ENCODE measurements at regions not wholly inside any gene's neighbourhood (a gene's known extent, or its start where the extent isn't known, plus 50 kb on each side); places are given as distances from the start of the nearest gene placed in this dataset.

DNA sequence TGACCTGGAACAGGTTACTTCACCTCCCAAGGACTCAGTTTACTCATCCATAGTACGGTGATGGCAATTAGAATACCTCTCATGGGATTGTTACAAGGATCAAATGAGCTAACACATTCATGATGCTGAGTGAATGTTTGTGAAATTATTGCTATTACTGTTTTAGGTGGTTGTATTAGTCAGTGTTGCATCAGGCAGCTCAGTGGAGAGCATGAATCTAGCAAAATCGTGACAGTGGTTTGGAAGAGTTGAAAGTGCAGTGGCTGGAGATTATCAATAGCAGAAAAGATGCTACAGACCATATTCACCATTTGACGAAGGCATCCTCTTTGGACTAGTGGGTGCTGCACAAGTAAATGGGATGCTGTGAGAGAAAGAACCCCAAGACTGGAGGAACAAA is 50.4 kb upstream of the CTNNBL1 start:
- no peak overlapping the region for H3K4me3 ChIP-seq (ENCODE audit: low read length)
- DNase-seq (ENCODE audit: low read depth) = peak; percentile 17
- TF ChIP-seq, protein P1, sequence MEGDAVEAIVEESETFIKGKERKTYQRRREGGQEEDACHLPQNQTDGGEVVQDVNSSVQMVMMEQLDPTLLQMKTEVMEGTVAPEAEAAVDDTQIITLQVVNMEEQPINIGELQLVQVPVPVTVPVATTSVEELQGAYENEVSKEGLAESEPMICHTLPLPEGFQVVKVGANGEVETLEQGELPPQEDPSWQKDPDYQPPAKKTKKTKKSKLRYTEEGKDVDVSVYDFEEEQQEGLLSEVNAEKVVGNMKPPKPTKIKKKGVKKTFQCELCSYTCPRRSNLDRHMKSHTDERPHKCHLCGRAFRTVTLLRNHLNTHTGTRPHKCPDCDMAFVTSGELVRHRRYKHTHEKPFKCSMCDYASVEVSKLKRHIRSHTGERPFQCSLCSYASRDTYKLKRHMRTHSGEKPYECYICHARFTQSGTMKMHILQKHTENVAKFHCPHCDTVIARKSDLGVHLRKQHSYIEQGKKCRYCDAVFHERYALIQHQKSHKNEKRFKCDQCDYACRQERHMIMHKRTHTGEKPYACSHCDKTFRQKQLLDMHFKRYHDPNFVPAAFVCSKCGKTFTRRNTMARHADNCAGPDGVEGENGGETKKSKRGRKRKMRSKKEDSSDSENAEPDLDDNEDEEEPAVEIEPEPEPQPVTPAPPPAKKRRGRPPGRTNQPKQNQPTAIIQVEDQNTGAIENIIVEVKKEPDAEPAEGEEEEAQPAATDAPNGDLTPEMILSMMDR (conservative IDR thresholded peaks at IDR 0.05; ENCODE audit: low read length) = no peak

DNA sequence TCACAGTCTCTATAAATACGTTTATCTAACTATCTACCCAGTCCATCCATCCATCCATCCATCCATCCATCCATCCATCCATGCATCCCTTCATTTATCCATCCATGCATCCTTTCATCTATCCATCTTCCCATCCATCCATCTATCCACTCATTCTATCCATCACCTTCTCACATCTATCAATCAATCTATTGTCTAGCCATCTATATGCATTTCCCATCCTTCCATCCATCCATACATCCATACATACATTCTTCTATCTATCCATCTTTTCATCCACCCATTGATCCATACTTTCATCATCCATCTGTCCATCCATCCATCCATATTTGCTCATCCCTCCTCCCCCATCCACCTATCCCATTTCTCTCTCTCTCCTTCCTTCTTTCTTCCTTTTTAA is 51.6 kb upstream of the CTNNBL1 start:
- TF ChIP-seq, protein P1 (conservative IDR thresholded peaks at IDR 0.05; ENCODE audit: low read length) = no peak
- DNase-seq (ENCODE audit: low read depth) = no peak
- no peak overlapping the region for H3K4me3 ChIP-seq (ENCODE audit: low read length)

DNA sequence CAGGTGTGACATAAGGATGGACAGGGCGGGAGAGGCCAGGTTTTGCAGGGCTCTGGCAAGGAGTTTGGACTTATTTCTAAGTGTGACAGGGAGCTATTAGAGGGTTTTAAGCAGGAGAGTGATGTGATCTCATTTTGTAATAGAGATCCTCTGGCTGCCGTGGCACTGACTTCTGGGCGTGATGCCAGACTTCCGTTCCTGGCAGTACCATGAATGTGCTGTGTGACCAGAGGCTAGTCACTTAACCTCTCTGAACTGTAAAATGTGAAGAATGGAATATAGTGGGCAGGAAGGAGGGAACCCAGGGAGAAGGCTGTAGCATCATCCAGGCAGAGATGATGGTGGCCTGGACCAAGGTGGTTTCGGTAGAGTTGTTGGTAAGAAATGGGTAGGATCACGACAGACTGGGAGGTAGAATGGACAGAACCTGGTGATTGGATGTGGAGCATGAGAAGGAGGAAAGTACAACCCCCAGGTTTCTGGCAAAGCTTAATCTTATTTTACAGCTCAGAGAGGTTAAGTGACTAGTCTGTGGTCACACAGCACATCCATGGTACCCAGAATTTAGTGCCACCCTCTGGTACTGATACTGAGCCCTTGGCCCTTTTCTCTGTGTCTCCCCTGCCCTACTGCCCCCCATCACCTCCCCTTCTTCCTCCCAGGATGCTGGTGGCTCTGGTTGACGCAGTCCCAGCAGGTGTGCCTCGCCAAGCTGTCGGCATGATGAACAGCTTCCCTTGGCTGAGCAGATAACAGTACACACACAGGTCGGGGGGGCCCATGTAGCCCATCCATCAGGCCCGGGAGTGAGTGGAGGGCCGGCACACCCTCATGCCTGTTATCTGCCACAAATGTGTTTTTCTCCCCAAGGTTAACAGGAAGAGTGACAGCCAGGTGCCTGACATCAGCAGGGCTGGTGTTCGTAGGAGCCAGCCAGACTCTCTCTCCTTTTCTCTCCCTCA is 52.9 kb upstream of the CTNNBL1 start:
- no peak for DNase-seq (ENCODE audit: low read depth)
- TF ChIP-seq, protein P1 (conservative IDR thresholded peaks at IDR 0.05; ENCODE audit: low read length) = no peak
- H3K4me3 ChIP-seq (ENCODE audit: low read length) = no peak overlapping the region

DNA sequence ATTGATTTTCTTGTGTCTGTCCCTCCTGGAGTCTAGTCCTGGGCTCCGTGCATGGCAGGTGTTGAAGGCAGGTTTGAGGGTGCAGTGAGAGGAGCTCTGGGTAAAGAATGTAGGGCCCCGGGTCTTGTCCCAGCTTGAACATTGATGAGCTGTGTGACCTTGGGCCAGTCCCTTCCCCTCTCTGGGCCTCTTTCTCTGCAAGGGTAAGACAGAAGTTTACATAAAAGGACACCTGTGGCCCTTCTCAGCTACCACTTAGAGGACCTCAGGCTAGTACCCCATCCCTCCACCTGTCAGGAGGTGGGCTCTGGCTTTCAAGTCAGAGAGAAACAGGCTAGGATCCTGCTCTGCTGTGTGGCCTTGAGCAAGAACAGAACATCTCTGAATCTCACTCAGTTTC is 55.3 kb upstream of the CTNNBL1 start:
- no peak for DNase-seq (ENCODE audit: low read depth)
- TF ChIP-seq, protein P1 (conservative IDR thresholded peaks at IDR 0.05; ENCODE audit: low read length) = no peak

DNA sequence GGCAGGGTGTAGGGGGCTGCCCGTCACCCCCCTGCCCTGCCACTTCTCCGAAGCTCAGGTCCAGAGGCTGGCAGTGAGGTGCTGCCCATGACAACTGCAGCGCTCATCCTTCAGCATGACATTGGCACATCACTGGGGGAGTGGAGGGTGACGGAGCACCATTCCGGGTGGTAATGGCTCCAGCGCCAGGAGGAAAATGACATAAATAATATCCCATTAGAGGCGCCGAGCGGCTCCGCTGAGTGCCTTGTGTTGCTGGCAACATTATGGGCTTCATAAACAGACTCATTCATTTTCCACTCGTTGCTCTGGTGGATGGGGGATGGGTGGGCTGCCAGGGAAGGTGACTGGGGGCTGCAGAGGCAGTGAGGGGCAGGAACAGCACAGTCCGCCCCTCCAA is 56.9 kb upstream of the CTNNBL1 start:
- H3K4me3 ChIP-seq (ENCODE audit: low read length) = no peak overlapping the region
- TF ChIP-seq, protein P1 (conservative IDR thresholded peaks at IDR 0.05; ENCODE audit: low read length) = no peak
- no peak for DNase-seq (ENCODE audit: low read depth)

More for the DNA sequence above, 55.3 kb upstream of the CTNNBL1 start:
- H3K4me3 ChIP-seq (ENCODE audit: low read length) = no peak overlapping the region

DNA sequence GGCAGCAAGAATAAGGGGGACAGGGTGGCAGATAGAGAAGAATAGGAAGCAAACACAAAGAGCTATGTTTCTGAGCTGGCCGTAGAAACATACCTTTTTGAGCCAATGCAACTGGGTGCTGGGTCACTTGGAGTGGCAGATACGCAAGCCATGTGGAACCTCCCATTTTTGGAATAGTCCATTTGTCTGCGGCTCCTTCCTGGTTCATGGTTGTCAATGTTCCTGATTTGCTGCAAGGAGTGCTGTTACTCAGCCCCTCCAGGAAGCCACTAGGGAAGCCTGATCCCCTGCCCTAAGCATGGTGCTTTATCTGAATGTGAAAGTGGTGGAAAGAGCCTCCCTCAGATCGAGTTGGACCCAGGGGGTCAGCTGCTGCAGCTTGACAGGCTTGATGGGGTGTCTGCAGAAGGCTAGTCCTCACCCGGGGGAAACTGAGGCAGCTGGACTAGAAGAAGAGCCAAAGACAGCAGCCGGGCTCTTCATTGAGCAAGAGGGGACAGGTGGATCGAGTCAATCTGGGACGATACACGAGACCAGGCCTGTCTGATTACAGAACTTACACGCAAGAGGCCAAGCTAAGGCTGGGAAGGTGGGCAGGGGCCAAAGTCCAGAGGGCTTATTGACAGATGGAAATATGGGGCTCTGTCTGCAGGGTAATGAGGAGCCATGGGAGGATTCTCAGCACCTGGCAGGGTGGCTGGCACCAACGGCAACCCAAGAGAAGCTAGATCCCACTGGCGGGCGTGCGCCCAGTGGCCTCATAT is 57.4 kb upstream of the CTNNBL1 start:
- no peak overlapping the region for H3K4me3 ChIP-seq (ENCODE audit: low read length)
- TF ChIP-seq, protein P1 (conservative IDR thresholded peaks at IDR 0.05; ENCODE audit: low read length) = no peak
- DNase-seq (ENCODE audit: low read depth) = no peak
